Endodermal cell (in vitro differentiated cells): ENCODE measurements at regions not wholly inside any gene's neighbourhood (a gene's known extent, or its start where the extent isn't known, plus 50 kb on each side); places are given as distances from the start of the nearest gene placed in this dataset.

Source experiments
- DNase-seq: peaks from one replicate; pipeline ENCODE4 v3.0.0-alpha.2; 2017
- H3K27ac ChIP-seq: 2 replicates; pipeline ENCODE4 v1.5.1; 2013; ENCODE audit warnings: mild to moderate bottlenecking, low read depth, low read length, moderate library complexity
- H3K27me3 ChIP-seq: 2 replicates; pipeline ENCODE4 v1.6.1; 2013; ENCODE audit warnings: mild to moderate bottlenecking, low read length, moderate library complexity; ENCODE audit not compliant: insufficient read depth, control insufficient read depth, poor library complexity, severe bottlenecking
- H3K36me3 ChIP-seq: 2 replicates; pipeline ENCODE4 v1.7.0; 2013; ENCODE audit warnings: mild to moderate bottlenecking, low read length, moderate library complexity; ENCODE audit not compliant: control insufficient read depth, insufficient read depth
- H3K4me1 ChIP-seq: one replicate; pipeline ENCODE4 v1.7.0; 2013; ENCODE audit warnings: low read length; ENCODE audit not compliant: control insufficient read depth, insufficient read depth
- H3K4me3 ChIP-seq: 2 replicates; pipeline ENCODE4 v1.5.1; 2013; ENCODE audit warnings: mild to moderate bottlenecking, low read length, moderate library complexity
- H3K9ac ChIP-seq: 2 replicates; pipeline ENCODE4 v1.6.1; 2013; ENCODE audit warnings: mild to moderate bottlenecking, low read length, moderate library complexity; ENCODE audit not compliant: poor library complexity, severe bottlenecking; ENCODE audit errors: extremely low read depth
- H3K9me3 ChIP-seq: 2 replicates; pipeline ENCODE4 v1.6.1; 2013; ENCODE audit warnings: mild to moderate bottlenecking, low read length, moderate library complexity; ENCODE audit not compliant: control insufficient read depth
- H3K27ac Mint-ChIP-seq: 2 replicates; pipeline ENCODE4 v1.8.0; 2020; ENCODE audit warnings: mixed read lengths
- H3K27me3 Mint-ChIP-seq: 2 replicates; pipeline ENCODE4 v1.8.0; 2021; ENCODE audit warnings: mild to moderate bottlenecking, mixed read lengths; ENCODE audit not compliant: insufficient read depth
- H3K36me3 Mint-ChIP-seq: 2 replicates; pipeline ENCODE4 v1.8.0; 2020; ENCODE audit warnings: low read depth, mixed read lengths
- H3K4me1 Mint-ChIP-seq: 2 replicates; pipeline ENCODE4 v1.8.0; 2020; ENCODE audit warnings: mixed read lengths
- H3K4me3 Mint-ChIP-seq: 2 replicates; pipeline ENCODE4 v1.8.0; 2020; ENCODE audit warnings: mild to moderate bottlenecking, moderate library complexity, mixed read lengths
- H3K9me3 Mint-ChIP-seq: 2 replicates; pipeline ENCODE4 v1.8.0; 2020; ENCODE audit warnings: mild to moderate bottlenecking, mixed read lengths
- WGBS, 2 experiments: methylation state at CpG; one replicate each; pipeline versions ENCODE4 v1.1.5 to v1.1.7; 2013; ENCODE audit warnings: missing lambda C conversion rate in 2 of 2, mixed read lengths in 1 of 2; ENCODE audit not compliant: insufficient coverage in 1 of 2, insufficient read length in 1 of 2; 5-methylcytosine and 5-hydroxymethylcytosine counted together
- TF ChIP-seq, protein P1 (sequence below): fragments of 200-600 bp; sonication (generic); conservative IDR thresholded peaks from 2 replicates; pipeline ENCODE4 v1.5.0; 2021; ENCODE audit warnings: antibody characterized with exemption, mild to moderate bottlenecking

DNA sequence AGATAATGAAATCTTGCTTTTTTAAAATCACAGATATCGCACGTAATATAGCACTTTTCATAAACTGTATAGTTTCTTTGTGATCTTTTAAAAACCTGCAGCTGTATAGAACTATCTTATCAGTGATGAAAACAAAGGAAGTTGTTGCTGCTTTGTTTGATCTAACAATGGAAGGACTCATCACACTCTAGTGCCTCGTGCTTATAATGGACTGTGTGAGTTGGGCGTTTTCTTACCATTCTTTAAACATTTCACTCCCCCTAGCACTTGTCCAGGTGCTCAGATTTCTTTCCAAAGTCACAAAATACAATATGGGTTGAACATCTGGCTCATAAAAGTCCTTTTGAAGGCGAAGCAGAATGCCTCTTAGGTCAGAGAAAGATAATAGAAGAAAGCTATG is 94.8 kb upstream of the SPATS2L start:
- TF ChIP-seq, protein P1, sequence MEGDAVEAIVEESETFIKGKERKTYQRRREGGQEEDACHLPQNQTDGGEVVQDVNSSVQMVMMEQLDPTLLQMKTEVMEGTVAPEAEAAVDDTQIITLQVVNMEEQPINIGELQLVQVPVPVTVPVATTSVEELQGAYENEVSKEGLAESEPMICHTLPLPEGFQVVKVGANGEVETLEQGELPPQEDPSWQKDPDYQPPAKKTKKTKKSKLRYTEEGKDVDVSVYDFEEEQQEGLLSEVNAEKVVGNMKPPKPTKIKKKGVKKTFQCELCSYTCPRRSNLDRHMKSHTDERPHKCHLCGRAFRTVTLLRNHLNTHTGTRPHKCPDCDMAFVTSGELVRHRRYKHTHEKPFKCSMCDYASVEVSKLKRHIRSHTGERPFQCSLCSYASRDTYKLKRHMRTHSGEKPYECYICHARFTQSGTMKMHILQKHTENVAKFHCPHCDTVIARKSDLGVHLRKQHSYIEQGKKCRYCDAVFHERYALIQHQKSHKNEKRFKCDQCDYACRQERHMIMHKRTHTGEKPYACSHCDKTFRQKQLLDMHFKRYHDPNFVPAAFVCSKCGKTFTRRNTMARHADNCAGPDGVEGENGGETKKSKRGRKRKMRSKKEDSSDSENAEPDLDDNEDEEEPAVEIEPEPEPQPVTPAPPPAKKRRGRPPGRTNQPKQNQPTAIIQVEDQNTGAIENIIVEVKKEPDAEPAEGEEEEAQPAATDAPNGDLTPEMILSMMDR = no peak
- H3K36me3 ChIP-seq = no peaks in the 10 kb centered on the region
- H3K36me3 Mint-ChIP-seq = no peaks in the 10 kb centered on the region
- H3K27ac Mint-ChIP-seq = no peak overlapping the region
- H3K9me3 Mint-ChIP-seq = peaks cover 8% of the 10 kb centered on the region
- H3K4me3 ChIP-seq = no peak overlapping the region
- no peak overlapping the region for H3K9ac ChIP-seq
- H3K27me3 Mint-ChIP-seq = no peaks in the 10 kb centered on the region
- H3K9me3 ChIP-seq = no peaks in the 10 kb centered on the region
- no peak overlapping the region for H3K27ac ChIP-seq
- H3K4me3 Mint-ChIP-seq = no peak overlapping the region
- peaks cover 11% of the 10 kb centered on the region for H3K4me1 Mint-ChIP-seq
- no peak for DNase-seq
- WGBS, 2 experiments = 87 to 100% methylated on average over 3 to 5 of the region's 5 CpGs
- peaks cover 4% of the 10 kb centered on the region for H3K4me1 ChIP-seq
- no peaks in the 10 kb centered on the region for H3K27me3 ChIP-seq

DNA sequence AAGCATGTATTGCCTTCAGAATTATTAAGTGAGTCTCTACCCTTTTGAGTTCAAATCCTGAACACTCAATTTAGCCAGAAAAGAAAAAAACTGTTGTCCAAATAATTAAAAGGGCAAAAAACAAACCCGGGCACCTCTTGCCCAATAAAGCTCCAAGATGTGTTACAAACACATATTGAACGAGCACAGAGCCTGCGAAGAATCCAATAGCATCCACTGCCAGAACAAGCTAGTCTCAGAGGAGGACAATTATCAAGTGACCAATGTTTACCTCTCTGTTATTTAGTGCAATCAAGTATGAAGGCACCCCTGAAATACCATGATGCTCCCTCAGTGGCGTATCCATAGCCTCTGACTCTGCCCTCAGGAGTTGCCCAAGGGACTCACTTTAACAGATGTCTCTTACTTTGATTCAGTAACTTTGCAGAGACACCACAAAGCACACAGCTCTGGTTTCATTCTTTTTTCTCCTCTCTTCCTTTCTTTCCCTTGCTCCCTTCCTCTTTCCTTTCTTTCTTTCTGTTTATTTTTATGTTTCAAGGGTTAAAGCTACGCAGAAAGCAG is 93.5 kb upstream of the SPATS2L start:
- Mint-ChIP-seq H3K9me3 (peaks cover 4% of the 10 kb centered on the region), H3K4me3 (no peak overlapping the region), H3K36me3 (no peaks in the 10 kb centered on the region), H3K27ac (no peak overlapping the region), H3K4me1 (peaks cover 11% of the 10 kb centered on the region), H3K27me3 (no peaks in the 10 kb centered on the region)
- H3K27ac ChIP-seq = no peak overlapping the region
- no peaks in the 10 kb centered on the region for H3K36me3 ChIP-seq
- H3K9ac ChIP-seq = no peak overlapping the region
- H3K4me1 ChIP-seq = peaks cover 4% of the 10 kb centered on the region
- no peaks in the 10 kb centered on the region for H3K9me3 ChIP-seq
- WGBS, 2 experiments = 90 to 95% methylated on average over 4 to 5 of the region's 5 CpGs
- no peak for DNase-seq
- TF ChIP-seq, protein P1 = no peak
- H3K4me3 ChIP-seq = no peak overlapping the region
- H3K27me3 ChIP-seq = no peaks in the 10 kb centered on the region

DNA sequence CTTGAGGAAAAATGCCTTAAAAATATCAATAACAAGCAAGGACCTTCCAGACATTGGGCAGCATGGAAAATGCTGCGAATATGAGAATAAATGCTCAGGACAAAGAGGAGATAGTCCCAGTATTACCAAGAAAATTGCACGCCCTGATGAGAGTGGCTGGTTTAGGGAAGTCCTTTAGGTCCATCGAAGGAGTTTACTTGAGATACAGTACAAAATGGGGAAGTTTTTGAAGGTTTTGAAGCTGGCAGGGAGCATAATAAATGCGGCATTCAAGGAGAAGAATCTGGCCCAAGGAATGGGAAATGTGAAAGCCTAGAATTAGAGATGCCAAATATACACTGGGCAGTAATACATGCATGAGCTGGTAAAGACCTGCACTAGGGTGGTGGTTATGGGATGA is 90.2 kb upstream of the SPATS2L start:
- 92 to 98% methylated on average over 4 of the region's 4 CpGs for WGBS, 2 experiments

More for the DNA sequence above, 90.2 kb upstream of the SPATS2L start:
- no peaks in the 10 kb centered on the region for H3K27me3 ChIP-seq
- no peak for DNase-seq
- no peaks in the 10 kb centered on the region for H3K36me3 Mint-ChIP-seq
- no peak overlapping the region for H3K4me3 ChIP-seq
- H3K9ac ChIP-seq = no peak overlapping the region
- no peaks in the 10 kb centered on the region for H3K9me3 ChIP-seq
- H3K27ac Mint-ChIP-seq = no peak overlapping the region
- H3K4me3 Mint-ChIP-seq = no peak overlapping the region
- TF ChIP-seq, protein P1 = no peak
- peaks cover 29% of the 10 kb centered on the region for H3K4me1 Mint-ChIP-seq
- H3K9me3 Mint-ChIP-seq = no peaks in the 10 kb centered on the region
- no peaks in the 10 kb centered on the region for H3K27me3 Mint-ChIP-seq
- H3K4me1 ChIP-seq = peaks cover 22% of the 10 kb centered on the region
- H3K36me3 ChIP-seq = no peaks in the 10 kb centered on the region
- no peak overlapping the region for H3K27ac ChIP-seq
